GM12891 (cell line): ENCODE measurements at regions not wholly inside any gene's neighbourhood (a gene's known extent, or its start where the extent isn't known, plus 50 kb on each side); places are given as distances from the start of the nearest gene placed in this dataset.

ENCODE experiments used
- PAX5 ChIP-seq: IDR thresholded peaks from 2 replicates; pipeline ENCODE4 v1.6.1; 2011; ENCODE audit warnings: low read length, moderate library complexity, mild to moderate bottlenecking; ENCODE audit not compliant: insufficient read depth, severe bottlenecking
- POLR2A ChIP-seq: IDR thresholded peaks from 2 replicates; pipeline ENCODE4 v1.6.1; 2011; ENCODE audit warnings: low read depth, low read length, control low read depth
- POLR2AphosphoS5 ChIP-seq: IDR thresholded peaks from 2 replicates; pipeline ENCODE4 v1.6.1; 2011; ENCODE audit warnings: low read depth, low read length, control low read depth
- SPI1 ChIP-seq: IDR thresholded peaks from 2 replicates; pipeline ENCODE4 v1.6.1; 2011; ENCODE audit warnings: low read depth, low read length, control low read depth
- TAF1 ChIP-seq: IDR thresholded peaks from 2 replicates; pipeline ENCODE4 v1.6.1; 2011; ENCODE audit warnings: low read depth, low read length, control low read depth

DNA sequence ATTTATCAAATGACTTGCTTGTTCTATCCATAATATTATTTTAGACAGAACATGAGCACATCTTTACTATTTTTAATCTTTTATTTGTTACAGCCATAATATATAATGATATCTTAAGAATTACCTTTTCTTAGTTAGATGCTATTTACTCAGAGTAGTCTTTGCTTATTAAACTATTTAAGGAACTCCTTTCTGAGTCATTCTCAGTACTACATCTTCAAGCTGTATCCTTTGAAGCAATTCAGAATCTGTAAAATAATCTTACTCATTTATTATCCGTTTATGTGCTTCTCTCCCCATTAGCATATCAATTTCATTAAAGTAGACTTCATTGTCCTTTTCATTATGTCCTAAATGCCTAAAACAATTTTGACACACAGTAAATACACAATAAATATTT is 240.4 kb upstream of the FAR2 start:
- no peak for TF ChIP-seq POLR2A
- no peak for TF ChIP-seq POLR2AphosphoS5
- no peak for TF ChIP-seq PAX5
- TF ChIP-seq SPI1: no peak
- no peak for TF ChIP-seq TAF1
